H7 (cell line): ENCODE measurements at regions not wholly inside any gene's neighbourhood (a gene's known extent, or its start where the extent isn't known, plus 50 kb on each side); places are given as distances from the start of the nearest gene placed in this dataset.
"Not testable (repeated sequence)": the region's sequence is repeated elsewhere in the genome, so short reads cannot be mapped to it uniquely, and the experiment has no call there.

Source experiments
- DNase-seq: peaks from one replicate; pipeline ENCODE4 v3.0.0; 2012
- H3K27me3 ChIP-seq: 2 replicates; pipeline ENCODE4 v1.6.0; 2011; ENCODE audit warnings: mild to moderate bottlenecking, low read length; ENCODE audit not compliant: control insufficient read depth, insufficient read depth
- H3K36me3 ChIP-seq: replicated peaks from 2 replicates; pipeline ENCODE4 v1.5.1; 2011; ENCODE audit warnings: low read length; ENCODE audit not compliant: control insufficient read depth, insufficient read depth
- H3K4me3 ChIP-seq: 2 replicates; pipeline ENCODE4 v1.5.1; 2011; ENCODE audit warnings: low read depth, mild to moderate bottlenecking, control low read depth, low read length, moderate library complexity; ENCODE audit not compliant: insufficient read depth

GRCh38 chr3:154956815-154957214 lies 123.3 kb upstream of the MME start:
- no peaks in the 10 kb centered on the region for H3K27me3 ChIP-seq
- no peak for DNase-seq
- no peak overlapping the region for H3K4me3 ChIP-seq
- no peaks in the 10 kb centered on the region for H3K36me3 ChIP-seq

- Histone ChIP-seq H3K36me3 (no peaks in the 10 kb centered on the region), H3K27me3 (no peaks in the 10 kb centered on the region), H3K4me3 (no peak overlapping the region)
- no peak for DNase-seq
These were observed 124.1 kb upstream of the MME start for GRCh38 chr3:154955907-154956533.

GRCh38 chr3:154954757-154955156 lies 125.4 kb upstream of the MME start:
- Histone ChIP-seq H3K27me3 (no peaks in the 10 kb centered on the region), H3K36me3 (no peaks in the 10 kb centered on the region), H3K4me3 (no peak overlapping the region)
- peak; percentile 40 for DNase-seq

GRCh38 chr3:154953538-154953937 lies 126.6 kb upstream of the MME start:
- Histone ChIP-seq H3K36me3 (no peaks in the 10 kb centered on the region), H3K27me3 (no peaks in the 10 kb centered on the region), H3K4me3 (no peak overlapping the region)
- no peak for DNase-seq

GRCh38 chr3:154952553-154952952 lies 127.6 kb upstream of the MME start:
- no peak for DNase-seq
- no peak overlapping the region for H3K4me3 ChIP-seq
- H3K36me3 ChIP-seq: no peaks in the 10 kb centered on the region
- H3K27me3 ChIP-seq: no peaks in the 10 kb centered on the region

- no peaks in the 10 kb centered on the region for H3K27me3 ChIP-seq
- H3K4me3 ChIP-seq: no peak overlapping the region
- no peaks in the 10 kb centered on the region for H3K36me3 ChIP-seq
- DNase-seq: no peak
These were observed 136.1 kb upstream of the MME start for GRCh38 chr3:154943981-154944380.

GRCh38 chr3:154942827-154943226 lies 137.3 kb upstream of the MME start:
- no peak overlapping the region for H3K4me3 ChIP-seq
- no peaks in the 10 kb centered on the region for H3K27me3 ChIP-seq
- no peaks in the 10 kb centered on the region for H3K36me3 ChIP-seq
- no peak for DNase-seq

- DNase-seq: no peak
- no peak overlapping the region for H3K4me3 ChIP-seq
These were observed 143.9 kb upstream of the MME start for GRCh38 chr3:154936196-154936595.

GRCh38 chr3:154933581-154933980 lies 146.5 kb upstream of the MME start:
- DNase-seq: no peak
- H3K27me3 ChIP-seq: no peaks in the 10 kb centered on the region
- no peak overlapping the region for H3K4me3 ChIP-seq
- no peaks in the 10 kb centered on the region for H3K36me3 ChIP-seq

More at GRCh38 chr3:154936196-154936595, 143.9 kb upstream of the MME start:
- Histone ChIP-seq H3K27me3 (no peaks in the 10 kb centered on the region), H3K36me3 (no peaks in the 10 kb centered on the region)

- DNase-seq: no peak
- Histone ChIP-seq H3K36me3 (no peaks in the 10 kb centered on the region), H3K4me3 (no peak overlapping the region), H3K27me3 (no peaks in the 10 kb centered on the region)
These were observed 147.5 kb upstream of the MME start for GRCh38 chr3:154932633-154933032.

GRCh38 chr3:154931484-154931883 lies 148.6 kb upstream of the MME start:
- no peak for DNase-seq
- Histone ChIP-seq H3K4me3 (no peak overlapping the region), H3K36me3 (no peaks in the 10 kb centered on the region), H3K27me3 (no peaks in the 10 kb centered on the region)

GRCh38 chr3:154926721-154927120 lies 153.4 kb upstream of the MME start:
- Histone ChIP-seq H3K36me3 (no peaks in the 10 kb centered on the region), H3K27me3 (no peaks in the 10 kb centered on the region), H3K4me3 (no peak overlapping the region)
- no peak for DNase-seq

- Histone ChIP-seq H3K4me3 (no peak overlapping the region), H3K36me3 (no peaks in the 10 kb centered on the region), H3K27me3 (no peaks in the 10 kb centered on the region)
- no peak for DNase-seq
These were observed 158.8 kb upstream of the MME start for GRCh38 chr3:154921351-154921750.

GRCh38 chr3:154919226-154919625 lies 160.9 kb upstream of the MME start:
- no peak for DNase-seq
- Histone ChIP-seq H3K36me3 (no peaks in the 10 kb centered on the region), H3K4me3 (no peak overlapping the region), H3K27me3 (no peaks in the 10 kb centered on the region)

- DNase-seq: peak; percentile 44
- Histone ChIP-seq H3K4me3 (no peak overlapping the region), H3K36me3 (no peaks in the 10 kb centered on the region), H3K27me3 (no peaks in the 10 kb centered on the region)
These were observed 175.8 kb upstream of the MME start for GRCh38 chr3:154904328-154904727.

GRCh38 chr3:154902495-154902894 lies 177.6 kb upstream of the MME start:
- not testable (repeated sequence) for H3K27me3 ChIP-seq, H3K4me3 ChIP-seq, H3K36me3 ChIP-seq, DNase-seq
